OCI-LY7 (cell line): ENCODE measurements at regions not wholly inside any gene's neighbourhood (a gene's known extent, or its start where the extent isn't known, plus 50 kb on each side); places are given as distances from the start of the nearest gene placed in this dataset.

Experiments used
- CTCF ChIP-seq: fragments of 200-600 bp; sonication (generic); conservative IDR thresholded peaks from 2 replicates; pipeline ENCODE4 v1.5.1; 2014; ENCODE audit warnings: mild to moderate bottlenecking, antibody characterized with exemption, low read length, moderate library complexity, mixed read lengths
- EZH2phosphoT487 ChIP-seq: fragments of 200-600 bp; sonication (generic); IDR thresholded peaks from 2 replicates; pipeline ENCODE4 v1.6.1; 2018; ENCODE audit warnings: low read depth, borderline replicate concordance, mild to moderate bottlenecking, mixed run types, antibody characterized with exemption, low read length, moderate library complexity, mixed read lengths

GRCh38 chr10:65550761-65551160 lies 1375.1 kb upstream of the LRRTM3 start:
- TF ChIP-seq CTCF (no peak), EZH2phosphoT487 (no peak)
